Neural cell (in vitro differentiated cells): ENCODE measurements at regions not wholly inside any gene's neighbourhood (a gene's known extent, or its start where the extent isn't known, plus 50 kb on each side); places are given as distances from the start of the nearest gene placed in this dataset.

Experiments used
- H2AFZ ChIP-seq: fragments of 200-600, 300-800 bp; sonication (generic), shearing (Covaris generic); 2 replicates; pipeline ENCODE4 v1.6.0; 2014; ENCODE audit warnings: low read depth, mild to moderate bottlenecking, antibody characterized with exemption, low read length, moderate library complexity
- H3F3A ChIP-seq: fragments of 200-600 bp; shearing (Covaris generic); 2 replicates; pipeline ENCODE4 v1.6.1; 2016; ENCODE audit warnings: mild to moderate bottlenecking, moderate library complexity, mixed read lengths, antibody characterized with exemption, low read length; ENCODE audit not compliant: insufficient read depth, poor library complexity, severe bottlenecking
- H3K27ac ChIP-seq: fragments of 200-600, 300-800 bp; sonication (generic), shearing (Covaris generic); 2 replicates; pipeline ENCODE4 v1.5.1; 2014; ENCODE audit warnings: mild to moderate bottlenecking, low read length, moderate library complexity
- H3K27me3 ChIP-seq: fragments of 300-800, 200-600 bp; sonication (generic), shearing (Covaris generic); 2 replicates; pipeline ENCODE4 v1.6.0; 2014; ENCODE audit warnings: mild to moderate bottlenecking, low read depth, low read length, moderate library complexity; ENCODE audit not compliant: insufficient read depth
- H3K36me3 ChIP-seq: fragments of 300-800, 200-600 bp; sonication (generic), shearing (Covaris generic); 2 replicates; pipeline ENCODE4 v1.5.1; 2014; ENCODE audit warnings: mild to moderate bottlenecking, antibody characterized with exemption, low read length, moderate library complexity; ENCODE audit not compliant: insufficient read depth
- H3K4me2 ChIP-seq: fragments of 300-800, 200-600 bp; sonication (generic), shearing (Covaris generic); 2 replicates; pipeline ENCODE4 v1.6.0; 2014; ENCODE audit warnings: mild to moderate bottlenecking, low read length
- H3K4me3 ChIP-seq: fragments of 300-800, 200-600 bp; sonication (generic), shearing (Covaris generic); 2 replicates; pipeline ENCODE4 v1.5.1; 2014; ENCODE audit warnings: mild to moderate bottlenecking, low read length, moderate library complexity
- H3K79me2 ChIP-seq: fragments of 200-600 bp; shearing (Covaris generic); replicated peaks from 2 replicates; pipeline ENCODE4 v1.6.0; 2014; ENCODE audit warnings: mild to moderate bottlenecking, low read length, moderate library complexity; ENCODE audit not compliant: insufficient read depth
- H3K9ac ChIP-seq: fragments of 300-800, 200-600 bp; sonication (generic), shearing (Covaris generic); 2 replicates; pipeline ENCODE4 v1.6.1; 2016; ENCODE audit warnings: mild to moderate bottlenecking, low read length, mixed read lengths
- H3K9me2 ChIP-seq: fragments of 200-600 bp; shearing (Covaris generic); 2 replicates; pipeline ENCODE4 v1.6.1; 2016; ENCODE audit warnings: mild to moderate bottlenecking, low read length, mixed read lengths; ENCODE audit not compliant: insufficient read depth
- H3K9me3 ChIP-seq: fragments of 200-600, 300-800 bp; sonication (generic), shearing (Covaris generic); 2 replicates; pipeline ENCODE4 v1.6.1; 2016; ENCODE audit warnings: mild to moderate bottlenecking, mixed run types, low read length, moderate library complexity, mixed read lengths
- H4K20me1 ChIP-seq: fragments of 200-600 bp; shearing (Covaris generic); 2 replicates; pipeline ENCODE4 v1.6.1; 2016; ENCODE audit warnings: mild to moderate bottlenecking, mixed run types; ENCODE audit not compliant: insufficient read depth
- EP300 ChIP-seq: fragments of 450-650 bp; conservative IDR thresholded peaks from 2 replicates; pipeline ENCODE4 v1.6.1; 2014; ENCODE audit warnings: antibody characterized with exemption, mild to moderate bottlenecking, moderate library complexity; ENCODE audit not compliant: poor library complexity, severe bottlenecking
- EZH2 ChIP-seq: fragments of 200-600, 300-800 bp; shearing (Covaris generic), sonication (generic); IDR thresholded peaks from 2 replicates; pipeline ENCODE4 v1.6.1; 2014; ENCODE audit warnings: antibody characterized with exemption, low read length, borderline replicate concordance, mild to moderate bottlenecking; ENCODE audit not compliant: insufficient read depth, poor library complexity, severe bottlenecking
- MXI1 ChIP-seq: fragments of 450-650 bp; conservative IDR thresholded peaks from 2 replicates; pipeline ENCODE4 v1.6.1; 2014; ENCODE audit warnings: antibody characterized with exemption, mild to moderate bottlenecking; ENCODE audit not compliant: poor library complexity, severe bottlenecking
- POLR2AphosphoS5 ChIP-seq: IDR thresholded peaks from 2 replicates; pipeline ENCODE4 v1.6.1; 2012
- RAD21 ChIP-seq: fragments of 450-650 bp; conservative IDR thresholded peaks from 2 replicates; pipeline ENCODE4 v1.6.1; 2014; ENCODE audit warnings: antibody characterized with exemption, mild to moderate bottlenecking, moderate library complexity
- REST ChIP-seq: IDR thresholded peaks from 2 replicates; pipeline ENCODE4 v1.6.1; 2012; ENCODE audit warnings: borderline replicate concordance
- SMC3 ChIP-seq: fragments of 450-650 bp; conservative IDR thresholded peaks from 2 replicates; pipeline ENCODE4 v1.6.1; 2014; ENCODE audit warnings: antibody characterized with exemption, mild to moderate bottlenecking, moderate library complexity; ENCODE audit not compliant: poor library complexity
- TAF1 ChIP-seq: IDR thresholded peaks from 2 replicates; pipeline ENCODE4 v1.6.1; 2012; ENCODE audit warnings: low read depth
- TF ChIP-seq, protein P1 (sequence below): fragments of 450-650 bp; IDR thresholded peaks from 2 replicates; pipeline ENCODE4 v1.5.1; 2014; ENCODE audit warnings: antibody characterized with exemption, mild to moderate bottlenecking, moderate library complexity; ENCODE audit not compliant: poor library complexity, severe bottlenecking

GRCh38 chr1:22207511-22208267 is 64.8 kb upstream of the WNT4 start:
- Histone ChIP-seq H3K27ac (no peak overlapping the region), H3K79me2 (no peaks in the 10 kb centered on the region), H3K27me3 (peaks cover 51% of the 10 kb centered on the region), H3K9me3 (no peaks in the 10 kb centered on the region), H3K9ac (no peak overlapping the region), H4K20me1 (no peaks in the 10 kb centered on the region), H3K4me3 (no peak overlapping the region), H3K36me3 (no peaks in the 10 kb centered on the region), H3K4me2 (no peak overlapping the region), H3K9me2 (no peaks in the 10 kb centered on the region), H2AFZ (no peak overlapping the region), H3F3A (no peaks in the 10 kb centered on the region)
- TF ChIP-seq POLR2AphosphoS5: no peak
- TF ChIP-seq RAD21: no peak
- TF ChIP-seq, protein P1, sequence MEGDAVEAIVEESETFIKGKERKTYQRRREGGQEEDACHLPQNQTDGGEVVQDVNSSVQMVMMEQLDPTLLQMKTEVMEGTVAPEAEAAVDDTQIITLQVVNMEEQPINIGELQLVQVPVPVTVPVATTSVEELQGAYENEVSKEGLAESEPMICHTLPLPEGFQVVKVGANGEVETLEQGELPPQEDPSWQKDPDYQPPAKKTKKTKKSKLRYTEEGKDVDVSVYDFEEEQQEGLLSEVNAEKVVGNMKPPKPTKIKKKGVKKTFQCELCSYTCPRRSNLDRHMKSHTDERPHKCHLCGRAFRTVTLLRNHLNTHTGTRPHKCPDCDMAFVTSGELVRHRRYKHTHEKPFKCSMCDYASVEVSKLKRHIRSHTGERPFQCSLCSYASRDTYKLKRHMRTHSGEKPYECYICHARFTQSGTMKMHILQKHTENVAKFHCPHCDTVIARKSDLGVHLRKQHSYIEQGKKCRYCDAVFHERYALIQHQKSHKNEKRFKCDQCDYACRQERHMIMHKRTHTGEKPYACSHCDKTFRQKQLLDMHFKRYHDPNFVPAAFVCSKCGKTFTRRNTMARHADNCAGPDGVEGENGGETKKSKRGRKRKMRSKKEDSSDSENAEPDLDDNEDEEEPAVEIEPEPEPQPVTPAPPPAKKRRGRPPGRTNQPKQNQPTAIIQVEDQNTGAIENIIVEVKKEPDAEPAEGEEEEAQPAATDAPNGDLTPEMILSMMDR: no peak
- no peak for TF ChIP-seq REST
- TF ChIP-seq EZH2: no peak
- TF ChIP-seq TAF1: no peak
- TF ChIP-seq MXI1: no peak
- TF ChIP-seq SMC3: no peak
- TF ChIP-seq EP300: no peak

GRCh38 chr1:22208268-22208972 is 65.5 kb upstream of the WNT4 start:
- no peaks in the 10 kb centered on the region for H3K9me2 ChIP-seq
- H3K4me3 ChIP-seq: no peak overlapping the region
- H3K27ac ChIP-seq: no peak overlapping the region
- peak overlapping the region; percentile 5 for H3K9ac ChIP-seq
- H3K36me3 ChIP-seq: no peaks in the 10 kb centered on the region
- TF ChIP-seq REST (no peak), POLR2AphosphoS5 (no peak), RAD21 (no peak), MXI1 (no peak), TAF1 (no peak), SMC3 (no peak), EZH2 (no peak), EP300 (no peak)
- TF ChIP-seq, protein P1: no peak
- H3K4me2 ChIP-seq: no peak overlapping the region
- no peaks in the 10 kb centered on the region for H3K9me3 ChIP-seq
- H2AFZ ChIP-seq: no peak overlapping the region
- H3F3A ChIP-seq: no peaks in the 10 kb centered on the region
- H3K27me3 ChIP-seq: peaks cover 58% of the 10 kb centered on the region
- no peaks in the 10 kb centered on the region for H4K20me1 ChIP-seq
- no peaks in the 10 kb centered on the region for H3K79me2 ChIP-seq
